Esophagus muscularis mucosa (tissue), 4 donors: ENCODE measurements at regions not wholly inside any gene's neighbourhood (a gene's known extent, or its start where the extent isn't known, plus 50 kb on each side); places are given as distances from the start of the nearest gene placed in this dataset.

Source experiments
- DNase-seq: peaks from one replicate; pipeline ENCODE4 v3.0.0-alpha.2; 2017; ENCODE audit errors: extremely low spot score
- H3K27ac ChIP-seq, 4 donors: fragments of 200-600 bp; sonication (generic); replicated peaks in 1 of 4; 1 replicate in 3 of 4; 2 replicates in 1 of 4; pipeline ENCODE4 v1.5.1; 2016 to 2019; ENCODE audit warnings: mild to moderate bottlenecking in 1 of 4
- H3K27me3 ChIP-seq, 4 donors: fragments of 200-600 bp; sonication (generic); one replicate each; pipeline versions ENCODE4 v1.5.1 to v1.6.0; 2016 to 2019
- H3K36me3 ChIP-seq, 4 donors: fragments of 200-600 bp; sonication (generic); one replicate each; pipeline ENCODE4 v1.5.1; 2016 to 2019
- H3K4me1 ChIP-seq, 4 donors: fragments of 200-600 bp; sonication (generic); one replicate each; pipeline ENCODE4 v1.5.1; 2016 to 2019
- H3K4me3 ChIP-seq, 4 donors: fragments of 200-600 bp; sonication (generic); 1 replicate in 2 of 4; 2 replicates in 2 of 4; pipeline ENCODE4 v1.5.1; 2016 to 2019; ENCODE audit warnings: mild to moderate bottlenecking in 4 of 4, moderate library complexity in 1 of 4
- H3K9me3 ChIP-seq, 4 donors: fragments of 200-600 bp; sonication (generic); 1 replicate in 3 of 4; 2 replicates in 1 of 4; pipeline ENCODE4 v1.5.1; 2016 to 2019
- CTCF ChIP-seq, 3 experiments: fragments of 200-600 bp in 2 of 3; fragments of 450-650 bp in 1 of 3; sonication (generic) in 2 of 3; IDR thresholded peaks; one replicate each; pipeline ENCODE4 v1.5.1; 2017 to 2019; ENCODE audit warnings: antibody characterized with exemption in 3 of 3, mild to moderate bottlenecking in 2 of 3, moderate library complexity in 1 of 3
- EP300 ChIP-seq: sonication (generic); formaldehyde crosslinking; IDR thresholded peaks from one replicate; pipeline ENCODE4 v1.6.1; 2017; ENCODE audit warnings: antibody characterized with exemption
- POLR2A ChIP-seq: fragments of 450-650 bp; IDR thresholded peaks from one replicate; pipeline ENCODE4 v1.6.1; 2017; ENCODE audit warnings: antibody characterized with exemption, moderate library complexity, mild to moderate bottlenecking, low read depth
- POLR2AphosphoS5 ChIP-seq, 2 donors: sonication (generic); formaldehyde crosslinking; IDR thresholded peaks; one replicate each; pipeline ENCODE4 v1.6.1; 2017; ENCODE audit warnings: antibody characterized with exemption in 2 of 2
- WGBS: methylation state at CpG from one replicate; pipeline ENCODE4 v1.1.5; 2018; 5-methylcytosine and 5-hydroxymethylcytosine counted together
- intact Hi-C: fragments of 100-400 bp; cut with DNase I; formaldehyde crosslinking; loops from one replicate; pipeline ENCODE4 v1.15.1; 2023

DNA sequence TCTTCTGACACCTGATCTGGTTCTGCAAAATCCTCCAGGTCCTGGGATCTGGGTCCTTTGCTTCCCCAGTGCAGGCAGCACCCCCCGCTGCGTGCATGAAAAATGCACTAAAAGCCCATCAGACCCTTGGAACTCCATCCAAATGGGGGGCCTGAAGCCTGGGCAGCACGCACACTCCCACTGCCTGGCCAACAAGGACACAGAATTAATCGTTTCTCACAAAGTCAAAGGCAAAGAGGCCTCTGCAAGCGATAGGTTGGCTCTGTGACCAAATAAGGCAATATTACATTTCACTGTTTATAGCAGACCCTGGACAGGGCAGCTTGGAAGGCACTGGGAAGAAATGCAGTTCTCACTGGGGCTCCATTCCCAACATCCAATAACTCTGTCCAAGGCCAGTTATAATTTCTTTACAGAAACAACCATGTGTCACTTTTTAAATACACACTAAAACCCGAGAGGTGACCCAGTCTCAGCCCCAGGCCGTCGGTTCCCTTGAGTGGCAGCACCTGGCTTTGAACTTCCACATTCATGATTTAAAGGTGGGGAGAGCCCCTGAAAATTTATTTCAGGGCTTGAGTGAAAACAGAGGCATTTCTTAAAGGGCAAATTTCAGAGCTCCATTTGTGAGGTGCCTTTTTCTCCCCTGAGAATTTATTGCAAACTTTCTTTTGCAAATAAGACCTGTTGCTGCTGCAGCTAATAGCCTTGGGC, 114.4 kb upstream of the ANO1 start:
- no peak for TF ChIP-seq POLR2A
- no peak for TF ChIP-seq EP300
- no peak for TF ChIP-seq CTCF (IDR thresholded peaks at IDR 0.05)
- TF ChIP-seq POLR2AphosphoS5 (IDR thresholded peaks at IDR 0.05), result no peak
- 42% methylated on average over 8 of the region's 8 CpGs for WGBS
- DNase-seq, result no peak
- Histone ChIP-seq H3K4me1 (peaks cover 0 to 19% (median 15%) of the 10 kb centered on the region in 4 donors), H3K27me3 (peaks cover 0 to 61% (median 0%) of the 10 kb centered on the region in 4 donors), H3K27ac (no peak overlapping the region), H3K9me3 (peaks cover 0 to 17% (median 10%) of the 10 kb centered on the region in 4 donors), H3K36me3 (no peaks in the 10 kb centered on the region), H3K4me3 (no peak overlapping the region)
- intact Hi-C loops, result no loop called here

- H3K9me3 ChIP-seq, result peaks cover 0 to 12% (median 4%) of the 10 kb centered on the region in 4 donors
- no peaks in the 10 kb centered on the region for H3K36me3 ChIP-seq
- TF ChIP-seq CTCF (IDR thresholded peaks at IDR 0.05) (no peak), POLR2AphosphoS5 (IDR thresholded peaks at IDR 0.05) (no peak), POLR2A (no peak), EP300 (no peak)
- H3K4me1 ChIP-seq, result peaks cover 0 to 19% (median 15%) of the 10 kb centered on the region in 4 donors
- DNase-seq, result no peak
- intact Hi-C loops, result no loop called here
- H3K4me3 ChIP-seq, result no peak overlapping the region
- no peak overlapping the region for H3K27ac ChIP-seq
- WGBS, result 53% methylated on average over 6 of the region's 6 CpGs
- peaks cover 0 to 61% (median 0%) of the 10 kb centered on the region in 4 donors for H3K27me3 ChIP-seq
These were observed 113.9 kb upstream of the ANO1 start for GRCh38 chr11:69964247-69964643.

DNA sequence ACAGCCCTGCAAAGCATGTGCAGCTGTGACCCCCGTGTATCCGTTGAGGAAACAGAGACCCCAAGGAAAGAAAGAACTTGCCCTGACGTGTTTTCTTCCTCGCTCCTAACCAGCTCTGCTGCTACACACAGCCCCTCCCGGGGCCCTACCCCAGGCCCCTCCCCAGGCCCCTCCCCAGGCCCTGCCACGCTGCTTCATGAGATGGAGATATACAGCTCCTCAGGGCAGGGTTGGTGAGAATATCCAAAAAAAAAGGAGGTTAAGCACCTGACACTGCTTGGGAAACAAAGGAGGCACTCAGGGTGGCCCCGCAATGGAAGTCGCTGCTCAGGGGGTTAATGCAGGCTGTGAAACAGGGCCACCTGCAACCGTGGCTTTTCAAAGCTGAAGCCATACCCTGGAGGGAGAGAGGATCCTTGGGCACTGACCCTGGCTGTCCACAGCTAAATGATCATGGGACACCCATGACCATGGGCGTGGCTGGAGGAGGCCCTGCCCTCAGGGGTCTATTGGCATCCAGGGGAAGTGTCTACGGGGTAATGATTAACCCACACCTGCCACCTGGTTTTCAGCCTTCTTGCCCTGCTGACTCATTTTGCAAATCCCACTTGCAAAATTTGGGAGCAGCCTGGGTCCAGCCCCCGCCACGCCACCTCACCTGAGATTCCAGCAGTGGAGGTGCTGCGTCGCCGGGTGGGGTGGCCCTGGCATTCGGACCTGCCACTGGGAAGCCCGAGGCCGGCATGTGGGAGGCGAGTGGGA, 112.1 kb upstream of the ANO1 start:
- Histone ChIP-seq H3K27me3 (peaks cover 0 to 61% (median 3%) of the 10 kb centered on the region in 4 donors), H3K9me3 (peaks cover 0 to 10% (median 0%) of the 10 kb centered on the region in 4 donors), H3K4me3 (no peak overlapping the region), H3K4me1 (peaks cover 0 to 19% (median 15%) of the 10 kb centered on the region in 4 donors), H3K27ac (no peak overlapping the region), H3K36me3 (no peaks in the 10 kb centered on the region)
- WGBS, result 85% methylated on average over 20 of the region's 20 CpGs
- intact Hi-C loops, result no loop called here
- TF ChIP-seq POLR2A (no peak), CTCF (IDR thresholded peaks at IDR 0.05) (no peak), POLR2AphosphoS5 (IDR thresholded peaks at IDR 0.05) (no peak), EP300 (no peak)
- DNase-seq, result no peak

DNA sequence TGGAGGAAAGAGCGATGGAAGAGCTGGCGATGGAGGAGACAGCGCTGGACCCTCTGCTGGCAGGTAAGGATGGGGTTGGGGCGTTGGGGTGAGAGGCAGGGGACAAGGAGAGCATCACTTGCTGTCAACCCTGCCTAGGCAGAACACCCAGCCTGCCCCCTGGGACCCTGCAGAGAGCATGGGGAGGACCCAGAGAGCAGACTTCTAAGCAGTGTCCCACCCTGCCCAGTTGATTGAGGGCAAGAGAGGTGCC, 111.6 kb upstream of the ANO1 start:
- H3K27me3 ChIP-seq, result peaks cover 0 to 62% (median 3%) of the 10 kb centered on the region in 4 donors
- no peak for DNase-seq
- no peak overlapping the region for H3K27ac ChIP-seq
- H3K4me1 ChIP-seq, result peaks cover 0 to 19% (median 15%) of the 10 kb centered on the region in 4 donors
- intact Hi-C loops, result no loop called here
- WGBS, result 96% methylated on average over 4 of the region's 4 CpGs
- no peak overlapping the region for H3K4me3 ChIP-seq
- peaks cover 0 to 9% (median 0%) of the 10 kb centered on the region in 4 donors for H3K9me3 ChIP-seq
- no peak for TF ChIP-seq POLR2A
- H3K36me3 ChIP-seq, result no peaks in the 10 kb centered on the region

DNA sequence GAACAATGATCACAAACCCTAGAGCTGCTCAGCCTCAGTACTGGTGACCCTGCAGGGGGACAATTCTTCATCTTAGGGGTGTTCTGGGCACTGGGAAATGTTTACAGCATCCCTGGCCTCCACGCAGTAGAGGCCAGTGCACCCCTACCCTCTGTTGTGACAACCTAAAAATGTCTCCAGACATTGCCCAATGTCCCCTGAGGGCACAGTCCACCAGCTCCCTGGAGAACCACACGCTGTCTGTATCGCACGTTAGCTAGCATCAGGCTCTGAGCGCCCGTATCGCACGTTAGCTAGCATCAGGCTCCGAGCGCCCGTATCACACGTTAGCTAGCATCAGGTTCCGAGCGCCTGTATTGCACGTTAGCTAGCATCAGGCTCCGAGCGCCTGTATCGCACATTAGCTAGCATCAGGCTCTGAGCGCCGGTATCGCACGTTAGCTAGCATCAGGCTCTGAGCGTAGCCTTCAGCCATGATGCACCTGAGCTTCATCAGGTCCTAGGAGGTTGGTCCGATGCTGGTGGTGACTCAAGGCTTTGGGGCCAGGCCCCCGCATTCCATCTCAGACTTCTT, 111.1 kb upstream of the ANO1 start:
- intact Hi-C loops, result no loop called here
- Histone ChIP-seq H3K9me3 (peaks cover 0 to 5% (median 0%) of the 10 kb centered on the region in 4 donors), H3K27ac (no peak overlapping the region), H3K4me3 (no peak overlapping the region), H3K27me3 (peaks cover 0 to 63% (median 3%) of the 10 kb centered on the region in 4 donors), H3K4me1 (peaks cover 0 to 19% (median 15%) of the 10 kb centered on the region in 4 donors), H3K36me3 (no peaks in the 10 kb centered on the region)
- no peak for DNase-seq
- 84% methylated on average over 20 of the region's 25 CpGs for WGBS
- TF ChIP-seq CTCF (IDR thresholded peaks at IDR 0.05), result no peak
- TF ChIP-seq POLR2A, result no peak
- no peak for TF ChIP-seq POLR2AphosphoS5 (IDR thresholded peaks at IDR 0.05)
- no peak for TF ChIP-seq EP300
